Kidney (tissue), 13 donors: ENCODE measurements at regions not wholly inside any gene's neighbourhood (a gene's known extent, or its start where the extent isn't known, plus 50 kb on each side); places are given as distances from the start of the nearest gene placed in this dataset.

ENCODE experiments used
- DNase-seq, 5 donors: peaks; one replicate each; pipeline ENCODE4 v3.0.0-alpha.2; 2013 to 2020
- FAIRE-seq: peaks from 2 replicates; lab custom pipeline; 2012; peaks lifted over from hg19 to GRCh38; lab: Jason Lieb, UNC
- H3K27ac ChIP-seq, 2 donors: one replicate each; pipeline ENCODE4 v1.7.0; 2013; ENCODE audit warnings: low read depth in 2 of 2, low read length in 2 of 2, inconsistent platforms in 1 of 2
- H3K27me3 ChIP-seq: one replicate; pipeline ENCODE4 v1.7.1; 2013; ENCODE audit warnings: low read length, inconsistent platforms; ENCODE audit not compliant: control insufficient read depth, insufficient read depth
- H3K36me3 ChIP-seq, 3 donors: one replicate each; pipeline versions ENCODE4 v1.7.0 to v1.7.1; 2013; ENCODE audit warnings: low read length in 3 of 3, control low read depth in 1 of 3, inconsistent platforms in 1 of 3; ENCODE audit not compliant: insufficient read depth in 3 of 3, control insufficient read depth in 2 of 3
- H3K4me1 ChIP-seq, 3 donors: one replicate each; pipeline versions ENCODE4 v1.7.0 to v1.7.1; 2013; ENCODE audit warnings: low read length in 3 of 3, inconsistent platforms in 1 of 3, low read depth in 1 of 3; ENCODE audit not compliant: control insufficient read depth in 2 of 3, insufficient read depth in 2 of 3
- H3K4me3 ChIP-seq, 3 donors: one replicate each; pipeline versions ENCODE4 v1.7.0 to v1.8.1; 2013; ENCODE audit warnings: low read length in 3 of 3, control low read depth in 1 of 3, inconsistent platforms in 1 of 3
- H3K9ac ChIP-seq, 3 donors: one replicate each; pipeline versions ENCODE4 v1.7.0 to v1.7.1; 2013; ENCODE audit warnings: low read length in 3 of 3, control low read depth in 1 of 3, inconsistent platforms in 1 of 3
- H3K9me3 ChIP-seq, 3 donors: one replicate each; pipeline versions ENCODE4 v1.7.0 to v1.7.1; 2013; ENCODE audit warnings: low read length in 3 of 3, control low read depth in 1 of 3, inconsistent platforms in 1 of 3; ENCODE audit not compliant: control insufficient read depth in 2 of 3, insufficient read depth in 1 of 3
- CTCF ChIP-seq: IDR thresholded peaks from 3 replicates; pipeline ENCODE4 v1.5.1; 2012; ENCODE audit warnings: mild to moderate bottlenecking, moderate library complexity, borderline replicate concordance; ENCODE audit not compliant: insufficient read depth; ENCODE audit errors: extremely low read depth
- intact Hi-C: fragments of 100-400 bp; cut with DNase I; formaldehyde crosslinking; loops from one replicate; pipeline ENCODE4 v1.11.1; 2022
- donor health status: control.
- donor health status: control.
- donor health status: control.
- donor health status: control.
- donor health status: control.
- donor health status: DM: yes; HTN: yes; CAD: no.
- donor health status: Normal renal cell carcinoma (clear cell type).

- Histone ChIP-seq H3K4me1 (no peaks in the 10 kb centered on the region), H3K9ac (no peak overlapping the region), H3K27ac (no peak overlapping the region), H3K9me3 (no peaks in the 10 kb centered on the region), H3K27me3 (no peaks in the 10 kb centered on the region), H3K4me3 (no peak overlapping the region), H3K36me3 (no peaks in the 10 kb centered on the region)
- FAIRE-seq (no peak), DNase-seq (no peak)
- no peak for TF ChIP-seq CTCF
- intact Hi-C loops: no loop called here
These were observed 154.9 kb upstream of the ABCA1 start for GRCh38 chr9:105082843-105083242.

GRCh38 chr9:105083256-105083655 lies 155.3 kb upstream of the ABCA1 start:
- TF ChIP-seq CTCF: no peak
- FAIRE-seq (no peak), DNase-seq (no peak)
- no peaks in the 10 kb centered on the region for H3K36me3 ChIP-seq
- no peak overlapping the region for H3K9ac ChIP-seq
- no peaks in the 10 kb centered on the region for H3K9me3 ChIP-seq
- H3K4me1 ChIP-seq: no peaks in the 10 kb centered on the region
- no peak overlapping the region for H3K4me3 ChIP-seq
- intact Hi-C loops: no loop called here
- H3K27ac ChIP-seq: no peak overlapping the region
- no peaks in the 10 kb centered on the region for H3K27me3 ChIP-seq

- H3K27ac ChIP-seq: no peak overlapping the region
- FAIRE-seq: no peak
- no peak overlapping the region for H3K9ac ChIP-seq
- TF ChIP-seq CTCF: no peak
- no peaks in the 10 kb centered on the region for H3K9me3 ChIP-seq
- H3K4me3 ChIP-seq: no peak overlapping the region
- H3K36me3 ChIP-seq: no peaks in the 10 kb centered on the region
- no peaks in the 10 kb centered on the region for H3K4me1 ChIP-seq
- no peak for DNase-seq
- intact Hi-C loops: no loop called here
- no peaks in the 10 kb centered on the region for H3K27me3 ChIP-seq
These were observed 156.2 kb upstream of the SLC44A1 start for GRCh38 chr9:105087910-105088898.
